Ishikawa (cell line): ENCODE measurements at regions not wholly inside any gene's neighbourhood (a gene's known extent, or its start where the extent isn't known, plus 50 kb on each side); places are given as distances from the start of the nearest gene placed in this dataset.

Source experiments
- CEBPB ChIP-seq: IDR thresholded peaks from 2 replicates; pipeline ENCODE4 v1.6.1; 2012
- CREB1 ChIP-seq: IDR thresholded peaks from 2 replicates; pipeline ENCODE4 v1.6.1; 2012; ENCODE audit warnings: low read depth
- EGR1 ChIP-seq: IDR thresholded peaks from 2 replicates; pipeline ENCODE4 v1.6.1; 2012
- EP300 ChIP-seq: IDR thresholded peaks from 2 replicates; pipeline ENCODE4 v1.6.1; 2012; ENCODE audit warnings: borderline replicate concordance
- FOXM1 ChIP-seq: IDR thresholded peaks from 2 replicates; pipeline ENCODE4 v1.6.1; 2012; ENCODE audit warnings: low read depth, borderline replicate concordance
- NFIC ChIP-seq: IDR thresholded peaks from 2 replicates; pipeline ENCODE4 v1.6.1; 2012
- RAD21 ChIP-seq: IDR thresholded peaks from 2 replicates; pipeline ENCODE4 v1.6.1; 2012; ENCODE audit warnings: low read depth
- TAF1 ChIP-seq: IDR thresholded peaks from 2 replicates; pipeline ENCODE4 v1.6.1; 2012; ENCODE audit warnings: low read depth, mild to moderate bottlenecking
- TCF12 ChIP-seq: IDR thresholded peaks from 2 replicates; pipeline ENCODE4 v1.6.1; 2012; ENCODE audit warnings: low read depth
- TEAD4 ChIP-seq: IDR thresholded peaks from 2 replicates; pipeline ENCODE4 v1.6.1; 2012
- YY1 ChIP-seq: IDR thresholded peaks from 2 replicates; pipeline ENCODE4 v1.6.1; 2012; ENCODE audit warnings: low read depth
- ZBTB7A ChIP-seq: IDR thresholded peaks from 2 replicates; pipeline ENCODE4 v1.6.1; 2012; ENCODE audit warnings: low read depth
- TF ChIP-seq, protein P1 (sequence below): IDR thresholded peaks from 2 replicates; pipeline ENCODE4 v1.6.1; 2012; ENCODE audit warnings: low read depth, mild to moderate bottlenecking
- TF ChIP-seq, protein P2 (sequence below): IDR thresholded peaks from 2 replicates; pipeline ENCODE4 v1.6.1; 2012
- TF ChIP-seq, protein P3 (sequence below): IDR thresholded peaks from 2 replicates; pipeline ENCODE4 v1.6.1; 2012

DNA sequence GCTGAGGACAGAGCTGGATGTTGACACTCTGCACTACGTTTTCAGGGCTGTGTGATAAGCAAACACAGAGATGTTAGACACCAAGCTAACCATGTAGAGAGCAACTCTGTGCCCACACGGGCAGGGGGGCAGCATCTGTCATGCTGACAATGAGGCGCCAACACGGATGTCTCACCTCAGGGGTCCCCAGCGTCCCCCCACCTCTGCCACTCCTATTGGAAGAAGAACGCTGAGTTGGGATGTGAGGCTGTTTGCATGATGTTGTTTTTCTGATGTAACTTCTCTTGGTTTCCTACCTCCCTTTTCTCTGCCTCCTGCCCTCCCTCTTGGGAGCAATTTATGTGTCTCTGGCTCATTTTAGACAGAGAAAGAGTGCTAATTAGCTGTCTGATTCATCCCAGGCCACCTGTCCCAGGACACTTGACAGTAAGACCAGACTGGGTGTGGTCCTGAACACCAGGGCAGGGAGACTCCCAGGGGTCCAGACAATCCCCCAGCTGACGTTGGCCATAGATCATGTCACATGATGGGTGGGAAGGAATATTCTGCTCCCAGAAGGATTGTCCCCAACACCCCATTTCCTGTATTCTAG, 89.2 kb upstream of the NCAM1 start:
- TF ChIP-seq, protein P1, sequence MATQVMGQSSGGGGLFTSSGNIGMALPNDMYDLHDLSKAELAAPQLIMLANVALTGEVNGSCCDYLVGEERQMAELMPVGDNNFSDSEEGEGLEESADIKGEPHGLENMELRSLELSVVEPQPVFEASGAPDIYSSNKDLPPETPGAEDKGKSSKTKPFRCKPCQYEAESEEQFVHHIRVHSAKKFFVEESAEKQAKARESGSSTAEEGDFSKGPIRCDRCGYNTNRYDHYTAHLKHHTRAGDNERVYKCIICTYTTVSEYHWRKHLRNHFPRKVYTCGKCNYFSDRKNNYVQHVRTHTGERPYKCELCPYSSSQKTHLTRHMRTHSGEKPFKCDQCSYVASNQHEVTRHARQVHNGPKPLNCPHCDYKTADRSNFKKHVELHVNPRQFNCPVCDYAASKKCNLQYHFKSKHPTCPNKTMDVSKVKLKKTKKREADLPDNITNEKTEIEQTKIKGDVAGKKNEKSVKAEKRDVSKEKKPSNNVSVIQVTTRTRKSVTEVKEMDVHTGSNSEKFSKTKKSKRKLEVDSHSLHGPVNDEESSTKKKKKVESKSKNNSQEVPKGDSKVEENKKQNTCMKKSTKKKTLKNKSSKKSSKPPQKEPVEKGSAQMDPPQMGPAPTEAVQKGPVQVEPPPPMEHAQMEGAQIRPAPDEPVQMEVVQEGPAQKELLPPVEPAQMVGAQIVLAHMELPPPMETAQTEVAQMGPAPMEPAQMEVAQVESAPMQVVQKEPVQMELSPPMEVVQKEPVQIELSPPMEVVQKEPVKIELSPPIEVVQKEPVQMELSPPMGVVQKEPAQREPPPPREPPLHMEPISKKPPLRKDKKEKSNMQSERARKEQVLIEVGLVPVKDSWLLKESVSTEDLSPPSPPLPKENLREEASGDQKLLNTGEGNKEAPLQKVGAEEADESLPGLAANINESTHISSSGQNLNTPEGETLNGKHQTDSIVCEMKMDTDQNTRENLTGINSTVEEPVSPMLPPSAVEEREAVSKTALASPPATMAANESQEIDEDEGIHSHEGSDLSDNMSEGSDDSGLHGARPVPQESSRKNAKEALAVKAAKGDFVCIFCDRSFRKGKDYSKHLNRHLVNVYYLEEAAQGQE = no peak
- no peak for TF ChIP-seq CEBPB
- no peak for TF ChIP-seq EGR1
- no peak for TF ChIP-seq TCF12
- no peak for TF ChIP-seq CREB1
- TF ChIP-seq, protein P2, sequence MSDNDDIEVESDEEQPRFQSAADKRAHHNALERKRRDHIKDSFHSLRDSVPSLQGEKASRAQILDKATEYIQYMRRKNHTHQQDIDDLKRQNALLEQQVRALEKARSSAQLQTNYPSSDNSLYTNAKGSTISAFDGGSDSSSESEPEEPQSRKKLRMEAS = no peak
- TF ChIP-seq NFIC = no peak
- no peak for TF ChIP-seq YY1
- TF ChIP-seq TEAD4 = no peak
- TF ChIP-seq RAD21 = no peak
- TF ChIP-seq TAF1 = no peak
- no peak for TF ChIP-seq FOXM1
- TF ChIP-seq EP300 = no peak
- no peak for TF ChIP-seq ZBTB7A
- TF ChIP-seq, protein P3, sequence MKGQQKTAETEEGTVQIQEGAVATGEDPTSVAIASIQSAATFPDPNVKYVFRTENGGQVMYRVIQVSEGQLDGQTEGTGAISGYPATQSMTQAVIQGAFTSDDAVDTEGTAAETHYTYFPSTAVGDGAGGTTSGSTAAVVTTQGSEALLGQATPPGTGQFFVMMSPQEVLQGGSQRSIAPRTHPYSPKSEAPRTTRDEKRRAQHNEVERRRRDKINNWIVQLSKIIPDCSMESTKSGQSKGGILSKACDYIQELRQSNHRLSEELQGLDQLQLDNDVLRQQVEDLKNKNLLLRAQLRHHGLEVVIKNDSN = no peak

DNA sequence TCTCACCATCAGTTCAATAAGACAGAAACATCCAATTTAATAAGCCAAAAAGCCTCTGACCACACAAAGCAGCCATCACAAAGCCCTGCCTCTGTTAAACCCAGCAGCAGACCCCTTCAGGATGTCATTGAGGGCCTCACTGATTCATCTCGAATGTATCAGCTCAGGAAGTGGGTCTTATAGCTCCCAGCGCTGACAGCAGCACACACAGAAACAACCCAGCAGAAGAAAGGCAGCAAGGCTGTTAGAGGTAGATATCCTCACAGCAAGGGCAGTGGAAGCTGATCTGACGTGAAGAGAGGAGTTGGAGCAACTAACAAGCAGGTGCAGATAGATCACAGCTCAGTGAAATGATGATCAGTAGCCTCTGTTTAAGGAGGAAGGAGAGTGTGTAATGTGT, 86.2 kb upstream of the NCAM1 start:
- no peak for TF ChIP-seq CEBPB
- TF ChIP-seq YY1 = no peak
- TF ChIP-seq FOXM1 = no peak
- TF ChIP-seq TAF1 = no peak

DNA sequence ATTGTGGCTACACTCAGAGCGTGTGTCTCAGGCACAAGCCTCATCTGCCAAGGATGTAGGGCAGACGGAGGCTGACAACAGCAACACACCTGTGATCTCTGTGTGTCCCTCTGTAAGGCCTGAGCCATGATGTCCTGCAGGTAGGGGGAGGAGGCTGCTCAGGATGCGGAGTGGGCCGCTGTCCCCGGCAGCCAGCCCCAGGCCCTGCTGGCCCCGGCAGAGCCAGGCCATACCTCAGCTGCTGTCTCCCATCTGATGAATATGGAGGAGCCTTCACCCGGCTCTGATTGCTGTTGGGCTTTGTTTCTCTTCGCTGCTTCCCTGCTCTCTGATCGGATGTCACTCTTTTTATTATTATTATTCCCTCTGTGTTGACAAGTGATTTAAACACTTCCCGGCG, 83.6 kb upstream of the NCAM1 start:
- TF ChIP-seq, protein P3 = no peak
- TF ChIP-seq FOXM1 (no peak), ZBTB7A (no peak), TAF1 (no peak), EP300 (no peak), NFIC (no peak), CREB1 (no peak)
- TF ChIP-seq, protein P2 = no peak
- TF ChIP-seq, protein P1 = no peak

DNA sequence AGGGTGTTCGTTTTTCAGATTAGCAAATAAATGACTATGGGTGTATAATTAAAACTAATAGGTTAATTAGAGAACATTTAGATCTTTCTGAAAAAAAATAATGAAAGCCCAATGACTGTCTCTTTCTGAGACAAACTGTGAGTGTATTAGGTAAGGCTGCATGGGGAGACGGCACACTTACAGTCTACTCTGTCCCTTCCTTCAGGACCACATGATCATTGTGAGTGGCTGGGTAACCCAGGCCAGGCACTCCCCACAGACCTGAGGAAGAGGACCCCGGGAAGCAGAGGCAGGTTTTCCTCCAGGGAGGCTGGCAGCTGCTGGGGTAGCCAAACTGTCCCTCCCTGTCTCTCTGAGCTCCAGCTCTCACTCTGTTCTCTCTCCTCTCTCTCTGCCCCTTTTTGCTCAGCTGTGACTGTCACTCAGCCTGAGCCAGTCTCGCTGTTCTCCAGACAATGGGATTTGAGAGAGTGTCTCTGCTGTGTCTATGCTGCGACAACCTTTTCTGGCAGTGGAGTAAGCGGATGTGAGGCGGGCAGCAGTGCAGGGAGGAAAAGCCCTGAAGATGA, 83.1 kb upstream of the NCAM1 start:
- TF ChIP-seq TCF12 (no peak), RAD21 (no peak), TAF1 (no peak), YY1 (no peak), CREB1 (no peak), TEAD4 (no peak), NFIC (no peak), EGR1 (no peak)
- TF ChIP-seq, protein P3 = no peak
- TF ChIP-seq, protein P1 = no peak

DNA sequence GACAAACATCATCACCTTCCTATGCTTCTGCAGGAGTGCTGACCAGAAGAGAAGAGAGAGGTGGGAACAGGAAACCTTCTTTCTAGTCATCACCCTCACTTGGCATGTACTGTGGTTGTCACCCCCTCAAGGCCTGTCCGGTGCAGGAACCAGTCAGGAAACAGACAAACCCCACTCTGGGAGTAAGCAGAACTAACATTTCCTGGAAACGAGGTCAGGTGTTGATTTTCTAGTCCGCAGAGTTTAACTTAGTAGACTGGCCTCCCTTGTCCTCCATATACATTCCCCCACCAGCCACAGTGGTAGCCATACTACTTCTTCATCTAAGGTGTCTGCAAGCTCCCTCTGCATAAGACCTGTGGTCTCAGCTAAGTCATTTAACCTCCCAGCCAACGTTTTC, 80.7 kb upstream of the NCAM1 start:
- TF ChIP-seq TEAD4 (no peak), NFIC (no peak)
